ENCODE measurements at regions not wholly inside any gene's neighbourhood (a gene's known extent, or its start where the extent isn't known, plus 50 kb on each side); places are given as distances from the start of the nearest gene placed in this dataset.

DNA sequence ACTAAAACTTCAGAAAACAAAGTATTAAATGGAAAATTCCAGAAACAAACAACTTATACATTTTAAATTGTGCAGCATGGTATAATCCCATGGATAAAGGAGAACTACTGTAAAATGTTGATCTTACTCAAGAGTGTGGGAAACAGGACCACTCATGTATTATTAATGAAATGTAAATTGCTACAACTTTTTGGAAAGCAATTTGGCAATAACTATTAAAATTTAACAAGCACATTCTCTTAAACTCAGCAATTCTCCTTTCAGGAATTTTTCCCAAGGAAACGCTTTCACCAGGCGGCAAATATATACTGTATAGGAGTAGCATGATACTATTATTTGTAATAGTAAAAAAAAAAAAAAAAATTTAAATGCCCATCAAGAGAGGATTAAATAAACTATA is 284.5 kb upstream of the AMIGO2 start:
- Histone ChIP-seq H3K4me3 (ENCODE audit: low read depth in 1 of 2, low read length in 1 of 2) (no peak overlapping the region), H3K27ac (no peak overlapping the region), H3K4me1 (ENCODE audit: control insufficient read depth in 1 of 2, insufficient read depth in 1 of 2, low read depth in 1 of 2, low read length in 1 of 2) (peaks cover 30 to 31% of the 10 kb centered on the region in 2 experiments), H3K27me3 (no peaks in the 10 kb centered on the region), H3K9me3 (no peaks in the 10 kb centered on the region), H3K36me3 (no peaks in the 10 kb centered on the region)
- TF ChIP-seq, protein P1, sequence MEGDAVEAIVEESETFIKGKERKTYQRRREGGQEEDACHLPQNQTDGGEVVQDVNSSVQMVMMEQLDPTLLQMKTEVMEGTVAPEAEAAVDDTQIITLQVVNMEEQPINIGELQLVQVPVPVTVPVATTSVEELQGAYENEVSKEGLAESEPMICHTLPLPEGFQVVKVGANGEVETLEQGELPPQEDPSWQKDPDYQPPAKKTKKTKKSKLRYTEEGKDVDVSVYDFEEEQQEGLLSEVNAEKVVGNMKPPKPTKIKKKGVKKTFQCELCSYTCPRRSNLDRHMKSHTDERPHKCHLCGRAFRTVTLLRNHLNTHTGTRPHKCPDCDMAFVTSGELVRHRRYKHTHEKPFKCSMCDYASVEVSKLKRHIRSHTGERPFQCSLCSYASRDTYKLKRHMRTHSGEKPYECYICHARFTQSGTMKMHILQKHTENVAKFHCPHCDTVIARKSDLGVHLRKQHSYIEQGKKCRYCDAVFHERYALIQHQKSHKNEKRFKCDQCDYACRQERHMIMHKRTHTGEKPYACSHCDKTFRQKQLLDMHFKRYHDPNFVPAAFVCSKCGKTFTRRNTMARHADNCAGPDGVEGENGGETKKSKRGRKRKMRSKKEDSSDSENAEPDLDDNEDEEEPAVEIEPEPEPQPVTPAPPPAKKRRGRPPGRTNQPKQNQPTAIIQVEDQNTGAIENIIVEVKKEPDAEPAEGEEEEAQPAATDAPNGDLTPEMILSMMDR (IDR thresholded peaks at IDR 0.05), result no peak

DNA sequence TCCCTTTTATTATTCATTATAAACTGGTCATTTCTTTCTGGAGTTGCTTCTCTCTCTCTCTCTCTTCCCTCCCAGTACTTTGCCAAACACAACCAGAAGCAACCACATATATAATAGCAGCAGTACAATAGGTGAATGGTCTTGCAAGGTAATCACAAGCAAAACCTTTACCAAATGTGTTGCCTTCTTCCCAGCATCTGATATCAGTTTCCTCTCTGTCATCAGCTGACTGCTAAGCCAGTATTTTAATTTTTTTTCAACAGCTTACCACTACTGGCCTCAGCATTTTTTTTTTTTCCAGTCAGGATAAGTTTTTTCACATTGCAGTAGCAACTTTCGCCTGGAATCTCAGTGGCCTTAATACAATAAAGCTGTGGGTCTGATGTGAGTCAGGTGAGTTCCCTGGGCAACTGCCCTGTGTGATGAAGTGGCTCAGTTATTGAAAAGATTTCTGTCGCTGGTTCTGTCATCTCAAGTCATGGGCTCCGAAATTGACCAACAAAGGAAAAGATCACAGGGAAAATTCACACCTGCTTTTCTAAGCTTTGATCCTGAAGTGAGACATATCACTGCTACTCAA is 282.5 kb upstream of the AMIGO2 start:
- Histone ChIP-seq H3K9me3 (no peaks in the 10 kb centered on the region), H3K36me3 (no peaks in the 10 kb centered on the region), H3K27me3 (no peaks in the 10 kb centered on the region), H3K27ac (peak overlapping the region; percentile 94), H3K4me3 (ENCODE audit: low read depth in 1 of 2, low read length in 1 of 2) (no peak overlapping the region), H3K4me1 (ENCODE audit: control insufficient read depth in 1 of 2, insufficient read depth in 1 of 2, low read depth in 1 of 2, low read length in 1 of 2) (peaks cover 33 to 44% of the 10 kb centered on the region in 2 experiments)
- TF ChIP-seq, protein P1 (IDR thresholded peaks at IDR 0.05), result no peak

DNA sequence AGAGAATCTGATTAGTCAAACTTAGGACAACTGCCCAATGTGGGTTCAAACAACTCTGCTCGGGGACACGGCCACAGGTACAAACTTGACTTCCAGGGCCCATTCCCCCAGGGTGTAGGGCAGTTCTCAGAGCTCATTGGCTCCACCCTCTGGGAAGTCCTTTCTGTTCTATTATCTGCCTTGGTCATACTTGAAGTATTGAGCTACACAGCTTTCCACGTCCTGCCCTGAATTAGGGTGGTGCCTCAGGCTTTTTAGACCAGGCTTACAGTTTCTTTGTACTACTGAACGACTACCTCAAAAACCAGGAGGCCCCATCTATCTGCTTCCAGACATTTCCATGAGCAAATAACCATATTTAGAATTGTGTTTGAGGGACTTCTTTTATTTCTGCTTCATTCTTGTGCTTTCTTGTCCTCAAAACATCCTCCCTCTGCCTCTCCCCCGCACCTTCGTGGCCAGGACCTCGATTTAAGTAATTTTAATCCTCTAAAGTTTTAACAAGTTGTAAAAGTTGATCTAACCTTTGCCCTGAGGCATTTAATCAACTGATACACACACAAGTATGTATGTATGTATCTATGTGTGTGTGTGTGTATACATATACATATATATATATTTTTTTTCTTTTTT is 281.7 kb upstream of the AMIGO2 start:
- H3K27ac ChIP-seq, result peak overlapping the region; percentile 94
- peaks cover 39 to 51% of the 10 kb centered on the region in 2 experiments for H3K4me1 ChIP-seq (ENCODE audit: control insufficient read depth in 1 of 2, insufficient read depth in 1 of 2, low read depth in 1 of 2, low read length in 1 of 2)
- no peaks in the 10 kb centered on the region for H3K9me3 ChIP-seq
- no peaks in the 10 kb centered on the region for H3K27me3 ChIP-seq
- H3K36me3 ChIP-seq, result no peaks in the 10 kb centered on the region
- H3K4me3 ChIP-seq (ENCODE audit: low read depth in 1 of 2, low read length in 1 of 2), result peak overlapping the region; percentile 22 to 29
- TF ChIP-seq, protein P1 (IDR thresholded peaks at IDR 0.05), result no peak

DNA sequence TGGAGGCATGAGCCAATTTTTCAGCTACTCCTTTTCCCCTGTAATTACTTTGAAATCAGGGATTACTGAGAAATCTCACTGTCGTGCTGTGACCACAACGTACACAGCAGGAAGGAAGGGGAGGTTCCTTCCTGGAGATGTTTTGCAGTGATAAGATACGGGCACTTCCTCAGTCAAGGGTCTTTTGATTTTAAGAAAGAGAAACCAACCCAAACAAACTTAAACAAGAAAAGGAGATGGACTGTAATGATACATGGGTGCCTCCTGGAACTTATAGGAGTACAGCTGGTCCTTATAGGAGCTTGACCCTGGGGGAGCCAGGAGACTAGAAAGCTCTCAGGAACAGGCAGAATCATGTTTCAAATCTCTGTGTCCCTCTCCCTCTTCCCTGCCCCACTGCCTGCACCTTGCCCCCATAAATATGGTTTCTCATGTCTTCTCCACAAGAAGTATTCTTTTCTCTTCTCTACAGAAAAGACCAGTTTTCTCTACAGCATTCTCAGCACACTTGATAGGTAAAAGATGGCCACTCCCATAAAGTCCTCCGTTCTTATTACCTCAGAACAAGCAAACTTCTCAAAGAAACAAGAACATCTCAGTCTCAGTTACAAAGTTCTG is 281.1 kb upstream of the AMIGO2 start:
- Histone ChIP-seq H3K27ac (peak overlapping the region; percentile 94), H3K9me3 (no peaks in the 10 kb centered on the region), H3K36me3 (no peaks in the 10 kb centered on the region), H3K27me3 (no peaks in the 10 kb centered on the region), H3K4me1 (ENCODE audit: control insufficient read depth in 1 of 2, insufficient read depth in 1 of 2, low read depth in 1 of 2, low read length in 1 of 2) (peaks cover 46 to 58% of the 10 kb centered on the region in 2 experiments), H3K4me3 (ENCODE audit: low read depth in 1 of 2, low read length in 1 of 2) (peak overlapping the region; percentile 22 to 29)
- TF ChIP-seq, protein P1 (IDR thresholded peaks at IDR 0.05), result no peak

DNA sequence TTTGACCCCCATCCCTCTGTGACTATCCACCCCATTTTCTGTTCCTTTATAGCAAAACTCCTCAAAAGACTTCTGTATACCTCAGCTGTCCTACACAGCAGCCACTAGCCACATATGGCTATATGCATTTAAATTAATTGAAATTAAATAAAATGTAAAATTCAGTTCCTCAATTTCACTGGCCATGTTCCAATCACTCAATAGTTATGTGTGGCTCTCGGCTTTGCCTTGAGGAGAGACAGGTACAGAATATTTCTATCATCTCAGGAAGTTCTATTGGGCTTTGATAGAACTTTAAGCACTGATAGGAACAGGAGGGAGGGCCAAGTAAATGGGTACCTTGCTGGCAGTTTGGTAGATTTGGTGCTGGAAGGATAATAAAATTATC is 280.3 kb upstream of the AMIGO2 start:
- Histone ChIP-seq H3K4me3 (ENCODE audit: low read depth in 1 of 2, low read length in 1 of 2) (peak overlapping the region in 1 of 2 experiments; percentile 22), H3K9me3 (no peaks in the 10 kb centered on the region), H3K27me3 (no peaks in the 10 kb centered on the region), H3K36me3 (no peaks in the 10 kb centered on the region), H3K4me1 (ENCODE audit: control insufficient read depth in 1 of 2, insufficient read depth in 1 of 2, low read depth in 1 of 2, low read length in 1 of 2) (peaks cover 52 to 65% of the 10 kb centered on the region in 2 experiments), H3K27ac (peak overlapping the region; percentile 94)
- TF ChIP-seq, protein P1 (IDR thresholded peaks at IDR 0.05), result no peak

All from neutrophil (primary cell).